HFF-Myc (cell line): ENCODE measurements at regions not wholly inside any gene's neighbourhood (a gene's known extent, or its start where the extent isn't known, plus 50 kb on each side); places are given as distances from the start of the nearest gene placed in this dataset.
"Not testable (repeated sequence)": the region's sequence is repeated elsewhere in the genome, so short reads cannot be mapped to it uniquely, and the experiment has no call there.

Experiments used
- DNase-seq: peaks from one replicate; pipeline ENCODE4 v3.0.0-alpha.2; 2011; ENCODE audit warnings: low read depth; ENCODE audit errors: extremely low read depth
- H3K4me3 ChIP-seq: replicated peaks from 2 replicates; pipeline ENCODE4 v1.5.1; 2011; ENCODE audit warnings: low read depth, mild to moderate bottlenecking, control low read depth, low read length
- CTCF ChIP-seq: IDR thresholded peaks from 2 replicates; pipeline ENCODE4 v1.5.1; 2012; ENCODE audit warnings: mild to moderate bottlenecking, low read depth, low read length, control low read depth; ENCODE audit errors: missing control alignments

- no peak overlapping the region for H3K4me3 ChIP-seq
- TF ChIP-seq CTCF, result no peak
- no peak for DNase-seq
These were observed 118.3 kb upstream of the EXOC2 start for GRCh38 chr6:811191-811590.

- no peak for TF ChIP-seq CTCF
- DNase-seq, result no peak
- H3K4me3 ChIP-seq, result no peak overlapping the region
These were observed 111.8 kb upstream of the EXOC2 start for GRCh38 chr6:804771-805170.

- H3K4me3 ChIP-seq, result no peak overlapping the region
- DNase-seq, result no peak
- TF ChIP-seq CTCF, result no peak
These were observed 111.4 kb upstream of the EXOC2 start for GRCh38 chr6:804317-804716.

- no peak for DNase-seq
- H3K4me3 ChIP-seq, result no peak overlapping the region
- no peak for TF ChIP-seq CTCF
These were observed 110.4 kb upstream of the EXOC2 start for GRCh38 chr6:803191-803977.

GRCh38 chr6:802701-803100 is 109.8 kb upstream of the EXOC2 start:
- H3K4me3 ChIP-seq, result no peak overlapping the region
- DNase-seq, result no peak
- no peak for TF ChIP-seq CTCF

GRCh38 chr6:802223-802622 is 109.3 kb upstream of the EXOC2 start:
- not testable (repeated sequence) for DNase-seq, H3K4me3 ChIP-seq

GRCh38 chr6:799769-800168 is 106.8 kb upstream of the EXOC2 start:
- TF ChIP-seq CTCF, result no peak
- H3K4me3 ChIP-seq, result no peak overlapping the region
- DNase-seq, result no peak
